GM18499 (cell line): ENCODE measurements at regions not wholly inside any gene's neighbourhood (a gene's known extent, or its start where the extent isn't known, plus 50 kb on each side); places are given as distances from the start of the nearest gene placed in this dataset.

Experiments used
- ATAC-seq: cut with Tn5 transposase; IDR thresholded peaks from one replicate; pipeline ENCODE4 v1.9.1; 2021; ENCODE audit warnings: moderate number of reproducible peaks; ENCODE audit not compliant: insufficient read depth, unreplicated experiment

- no peak for ATAC-seq
These were observed 201.8 kb upstream of the TPM1 start for GRCh38 chr15:62840526-62841268.

- no peak for ATAC-seq
These were observed 201.3 kb upstream of the TPM1 start for GRCh38 chr15:62841269-62841628.

GRCh38 chr15:62841891-62842559, 200.5 kb upstream of the TPM1 start:
- ATAC-seq: no peak

GRCh38 chr15:62843311-62843710, 199.2 kb upstream of the TPM1 start:
- ATAC-seq: no peak

- ATAC-seq: no peak
These were observed 197.8 kb upstream of the TPM1 start for GRCh38 chr15:62844564-62845240.

GRCh38 chr15:62845241-62846126, 197.1 kb upstream of the TPM1 start:
- ATAC-seq: no peak

GRCh38 chr15:62846131-62846804, 196.3 kb upstream of the TPM1 start:
- no peak for ATAC-seq

- no peak for ATAC-seq
These were observed 195.6 kb upstream of the TPM1 start for GRCh38 chr15:62846805-62847495.

GRCh38 chr15:62847900-62848489, 194.6 kb upstream of the TPM1 start:
- ATAC-seq: no peak

GRCh38 chr15:62848632-62849050, 193.9 kb upstream of the TPM1 start:
- ATAC-seq: no peak

GRCh38 chr15:62849316-62850106, 193.0 kb upstream of the TPM1 start:
- no peak for ATAC-seq

- ATAC-seq: no peak
These were observed 192.2 kb upstream of the TPM1 start for GRCh38 chr15:62850318-62850717.

- no peak for ATAC-seq
These were observed 191.7 kb upstream of the TPM1 start for GRCh38 chr15:62850791-62851291.

GRCh38 chr15:62853114-62853840, 189.3 kb upstream of the TPM1 start:
- no peak for ATAC-seq

- ATAC-seq: no peak
These were observed 188.7 kb upstream of the TPM1 start for GRCh38 chr15:62853841-62854225.

- no peak for ATAC-seq
These were observed 188.0 kb upstream of the TPM1 start for GRCh38 chr15:62854420-62855084.

GRCh38 chr15:62855085-62855476, 187.5 kb upstream of the TPM1 start:
- no peak for ATAC-seq
